Activated T-cell treated with anti-CD3 and anti-CD28 coated beads, Interleukin-2, amount 50 U/mL, for 72 hours (primary cell): ENCODE measurements at regions not wholly inside any gene's neighbourhood (a gene's known extent, or its start where the extent isn't known, plus 50 kb on each side); places are given as distances from the start of the nearest gene placed in this dataset.

Experiments used
- ATAC-seq, 2 donors: fragments of 150-1000 bp; cut with Tn5 transposase; replicated peaks in 1 of 2; 2 replicates each; pipeline ENCODE4 v1.10.0; 2021; ENCODE audit warnings: moderate library complexity in 2 of 2, mild to moderate bottlenecking in 1 of 2
- DNase-seq, 2 donors: peaks; one replicate each; pipeline ENCODE4 v3.0.0; 2021 to 2022; ENCODE audit warnings: mixed read lengths in 1 of 2
- H3K27ac Mint-ChIP-seq: one replicate; pipeline ENCODE4 v1.8.0; 2022; ENCODE audit warnings: mild to moderate bottlenecking, moderate library complexity, mixed read lengths
- H3K27me3 Mint-ChIP-seq: one replicate; pipeline ENCODE4 v1.8.0; 2022; ENCODE audit warnings: low read depth, mixed read lengths
- H3K36me3 Mint-ChIP-seq, 2 donors: one replicate each; pipeline ENCODE4 v1.8.0; 2022; ENCODE audit warnings: mixed read lengths in 2 of 2, mild to moderate bottlenecking in 1 of 2; ENCODE audit not compliant: insufficient read depth in 2 of 2
- H3K4me1 Mint-ChIP-seq: one replicate; pipeline ENCODE4 v1.8.0; 2022; ENCODE audit warnings: low read depth, mixed read lengths
- H3K4me3 Mint-ChIP-seq, 2 donors: one replicate each; pipeline ENCODE4 v1.8.0; 2022; ENCODE audit warnings: mild to moderate bottlenecking in 2 of 2, mixed read lengths in 2 of 2, moderate library complexity in 2 of 2
- H3K9me3 Mint-ChIP-seq, 2 donors: one replicate each; pipeline ENCODE4 v1.8.0; 2022; ENCODE audit warnings: mixed read lengths in 2 of 2

DNA sequence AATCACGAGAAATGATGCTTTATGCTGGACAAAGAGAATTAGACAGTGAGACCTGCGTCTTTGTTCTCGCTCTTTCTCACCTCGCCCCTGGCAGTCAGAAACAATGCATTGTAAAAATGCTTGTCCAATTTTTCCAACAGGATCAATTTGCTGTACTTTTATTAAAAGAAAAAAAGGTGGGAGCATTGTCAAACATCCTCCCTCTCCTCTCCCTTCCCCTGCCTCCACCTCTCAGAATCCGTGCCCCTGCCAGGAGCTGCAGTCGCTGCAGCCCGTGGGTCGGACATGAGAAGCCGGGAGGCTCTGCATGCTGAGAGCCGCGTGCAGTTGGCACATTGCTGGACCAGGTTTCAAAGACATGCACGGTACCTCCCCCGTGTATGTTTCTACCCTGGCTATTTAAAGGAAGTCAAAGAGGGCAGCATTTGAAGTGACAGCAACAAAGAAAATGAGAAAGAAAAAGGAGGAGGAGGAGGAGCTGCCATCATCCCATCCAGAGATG, 161.0 kb upstream of the KAZN start:
- DNase-seq = no peak
- no peak overlapping the region for H3K4me3 Mint-ChIP-seq
- H3K4me1 Mint-ChIP-seq = no peaks in the 10 kb centered on the region
- no peak for ATAC-seq
- H3K27ac Mint-ChIP-seq = no peak overlapping the region
- no peaks in the 10 kb centered on the region for H3K36me3 Mint-ChIP-seq
- H3K9me3 Mint-ChIP-seq = peaks cover 1 to 2% of the 10 kb centered on the region in 2 donors
- H3K27me3 Mint-ChIP-seq = peaks cover 9% of the 10 kb centered on the region

DNA sequence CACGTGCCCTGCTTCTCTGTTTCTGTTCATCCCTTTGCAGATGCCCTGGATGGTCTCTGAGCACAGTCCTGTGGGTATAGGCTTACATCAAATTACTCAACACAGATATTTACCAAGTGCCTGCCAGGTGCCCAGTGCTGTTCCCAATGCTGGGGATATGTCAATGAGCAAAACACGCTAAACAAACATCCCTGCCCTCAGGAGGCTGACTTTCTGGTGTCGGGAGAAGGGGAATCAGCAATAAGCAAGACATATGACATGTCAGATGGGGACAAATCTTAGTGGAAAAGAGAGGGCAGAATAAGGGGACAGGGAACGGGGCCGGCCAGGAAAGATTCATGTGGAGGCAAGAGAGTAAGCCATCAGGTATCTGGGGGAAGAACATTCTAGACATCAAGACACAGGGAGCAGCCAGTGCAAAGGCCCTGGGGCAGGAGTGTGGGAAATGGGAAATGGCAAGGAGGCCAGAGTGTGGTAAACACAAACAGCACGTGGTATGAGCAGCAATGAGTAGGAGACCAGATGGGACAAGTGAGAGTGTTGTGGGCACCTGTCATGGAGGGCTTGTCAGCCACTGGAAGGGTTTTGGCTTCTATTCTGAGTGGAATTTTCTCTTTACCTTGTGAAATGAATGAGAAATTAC, 160.2 kb upstream of the KAZN start:
- Mint-ChIP-seq H3K4me1 (no peaks in the 10 kb centered on the region), H3K27me3 (peaks cover 2% of the 10 kb centered on the region), H3K27ac (no peak overlapping the region), H3K4me3 (no peak overlapping the region), H3K36me3 (no peaks in the 10 kb centered on the region), H3K9me3 (peaks cover 0 to under 1% of the 10 kb centered on the region in 2 donors)
- ATAC-seq = no peak
- DNase-seq = no peak

DNA sequence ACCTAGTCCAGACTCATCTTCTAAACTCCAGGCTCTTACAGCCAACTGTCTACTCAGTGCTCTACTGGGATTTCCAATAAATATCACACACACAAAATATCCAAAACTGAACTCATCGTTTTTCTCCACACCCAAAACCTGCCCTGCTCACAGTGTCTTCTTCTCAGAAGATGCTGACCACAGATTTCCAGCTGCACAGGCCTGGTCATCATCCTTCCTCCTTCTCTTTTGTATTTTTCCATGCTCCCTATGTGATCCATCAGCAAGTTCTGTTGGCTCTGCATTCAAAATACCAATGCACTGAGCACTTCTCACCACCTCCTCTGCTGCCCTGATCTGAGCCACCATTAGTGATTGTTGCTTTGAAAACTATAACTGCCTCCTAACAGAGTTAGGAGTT, 159.5 kb upstream of the KAZN start:
- no peak for ATAC-seq

DNA sequence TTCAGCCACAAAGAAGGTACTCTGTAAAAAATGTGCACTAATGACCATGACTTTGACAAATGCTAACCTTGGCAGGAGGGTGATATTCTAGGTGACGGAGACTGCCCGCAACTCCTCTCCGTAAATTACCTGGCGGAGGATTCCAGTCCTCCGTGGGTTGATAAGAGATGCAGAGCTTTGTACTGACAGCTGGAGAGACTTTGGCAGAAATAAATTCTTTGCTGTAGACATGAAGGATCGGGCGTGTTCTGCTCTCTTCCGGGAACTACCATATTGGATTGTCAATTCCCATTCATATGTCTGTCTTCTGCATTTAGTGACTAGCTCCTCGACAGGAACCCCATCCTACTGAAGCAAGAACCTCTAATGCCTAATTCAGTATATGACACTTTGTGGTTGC, 158.3 kb upstream of the KAZN start:
- Mint-ChIP-seq H3K9me3 (no peaks in the 10 kb centered on the region), H3K4me1 (no peaks in the 10 kb centered on the region), H3K27ac (no peak overlapping the region), H3K27me3 (no peaks in the 10 kb centered on the region), H3K4me3 (no peak overlapping the region), H3K36me3 (no peaks in the 10 kb centered on the region)
- ATAC-seq (no peak), DNase-seq (no peak)

More for the DNA sequence above, 159.5 kb upstream of the KAZN start:
- DNase-seq = no peak
- Mint-ChIP-seq H3K36me3 (no peaks in the 10 kb centered on the region), H3K27me3 (no peaks in the 10 kb centered on the region), H3K4me1 (no peaks in the 10 kb centered on the region), H3K27ac (no peak overlapping the region), H3K4me3 (no peak overlapping the region), H3K9me3 (no peaks in the 10 kb centered on the region)

DNA sequence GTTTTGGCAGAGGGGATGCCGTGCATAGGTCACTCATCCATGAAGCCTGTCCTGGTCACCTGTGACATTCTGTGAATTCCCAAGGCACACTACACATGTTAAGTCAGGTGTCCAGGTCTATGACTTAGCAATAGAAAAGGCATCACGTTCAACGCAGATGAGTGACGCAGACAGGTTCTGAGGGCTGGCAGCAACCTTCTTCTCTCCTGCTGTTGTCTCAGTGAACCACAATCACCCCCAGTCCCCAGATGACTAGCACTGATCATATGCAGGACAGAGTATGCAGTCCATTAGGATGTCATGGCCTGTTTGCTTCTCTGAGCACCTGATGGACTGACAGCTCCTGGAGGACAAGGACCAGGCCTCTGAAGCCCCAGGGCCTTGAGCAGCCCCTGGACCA, 157.8 kb upstream of the KAZN start:
- H3K9me3 Mint-ChIP-seq = no peaks in the 10 kb centered on the region
- H3K27ac Mint-ChIP-seq = no peak overlapping the region
- H3K36me3 Mint-ChIP-seq = no peaks in the 10 kb centered on the region
- no peaks in the 10 kb centered on the region for H3K27me3 Mint-ChIP-seq
- no peaks in the 10 kb centered on the region for H3K4me1 Mint-ChIP-seq
- no peak for DNase-seq
- ATAC-seq = no peak
- H3K4me3 Mint-ChIP-seq = no peak overlapping the region

DNA sequence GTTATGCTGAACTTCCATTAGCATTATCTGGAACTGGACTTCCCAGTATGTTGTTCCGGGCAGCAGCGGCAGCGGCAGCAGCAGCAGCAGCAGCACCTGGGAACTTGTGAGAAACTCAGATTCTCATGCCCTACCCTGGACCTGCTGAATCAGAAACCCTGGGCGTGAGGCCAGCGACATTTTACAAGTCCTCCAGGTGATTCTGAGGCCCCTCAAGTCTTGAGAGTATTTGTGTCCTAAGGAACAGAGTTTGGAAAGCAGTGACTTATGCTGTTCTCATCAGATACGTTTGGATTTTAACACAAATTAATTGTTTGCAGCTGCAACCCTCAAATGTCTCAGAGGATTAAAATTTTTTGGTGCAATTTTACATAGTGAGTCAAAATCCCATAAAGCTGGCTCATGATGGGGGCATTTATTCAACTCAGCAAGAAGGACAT, 157.2 kb upstream of the KAZN start:
- H3K9me3 Mint-ChIP-seq = no peaks in the 10 kb centered on the region
- no peaks in the 10 kb centered on the region for H3K27me3 Mint-ChIP-seq
- H3K4me3 Mint-ChIP-seq = no peak overlapping the region
- H3K4me1 Mint-ChIP-seq = no peaks in the 10 kb centered on the region
- DNase-seq = no peak
- no peak for ATAC-seq
- H3K36me3 Mint-ChIP-seq = no peaks in the 10 kb centered on the region
- no peak overlapping the region for H3K27ac Mint-ChIP-seq

DNA sequence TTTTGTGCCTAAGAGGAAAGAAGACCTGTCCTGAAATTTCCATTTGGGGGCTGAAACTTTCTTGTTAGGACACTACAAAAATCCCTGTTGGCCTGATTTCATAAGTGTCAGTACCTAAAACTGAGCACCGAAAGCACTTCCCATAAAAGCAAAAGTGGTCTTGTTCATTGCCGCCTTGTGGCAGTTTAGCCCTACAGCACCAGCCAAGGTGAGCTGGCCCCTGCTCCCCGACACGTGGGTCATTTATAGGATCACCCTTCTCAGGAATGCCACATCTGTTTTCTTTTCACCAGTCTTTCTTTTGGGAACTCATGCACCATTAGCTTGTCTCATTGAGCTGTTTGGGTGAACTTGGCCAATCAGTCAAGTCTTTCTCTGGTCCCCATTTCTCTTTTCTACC, 155.8 kb upstream of the KAZN start:
- no peak for ATAC-seq
- Mint-ChIP-seq H3K27me3 (no peaks in the 10 kb centered on the region), H3K9me3 (no peaks in the 10 kb centered on the region), H3K4me1 (no peaks in the 10 kb centered on the region), H3K4me3 (no peak overlapping the region), H3K36me3 (no peaks in the 10 kb centered on the region), H3K27ac (no peak overlapping the region)
- no peak for DNase-seq

DNA sequence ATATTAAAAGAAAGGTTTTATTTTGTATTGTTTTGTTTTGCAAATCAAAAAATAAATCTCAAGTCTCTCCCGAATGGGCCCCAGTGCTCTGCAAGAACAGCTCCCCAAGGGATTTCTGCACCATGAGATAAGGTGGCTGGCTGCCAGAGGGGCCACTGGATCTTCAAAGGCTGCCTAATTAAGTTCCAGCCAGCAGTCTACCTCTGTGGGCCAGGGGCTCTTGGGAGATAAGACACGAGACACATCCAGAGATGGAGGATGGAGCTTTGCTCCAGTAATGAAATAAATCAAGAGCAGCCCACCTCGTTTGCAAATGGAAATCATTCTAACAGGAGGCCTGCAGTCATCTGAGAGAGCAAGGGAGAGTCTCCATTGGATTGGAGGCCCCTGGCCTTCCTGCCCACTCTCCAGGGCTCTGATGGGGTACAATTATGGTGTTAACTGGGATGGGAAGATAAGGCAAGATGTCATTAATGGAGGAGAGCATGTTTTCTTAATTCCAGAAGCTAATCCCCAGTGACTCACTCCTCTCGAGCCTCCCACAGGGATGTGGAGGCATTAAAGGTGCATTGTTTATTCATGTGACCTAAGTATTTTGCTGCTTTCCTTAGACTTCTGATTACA, 155.2 kb upstream of the KAZN start:
- H3K36me3 Mint-ChIP-seq = no peaks in the 10 kb centered on the region
- ATAC-seq = no peak
- no peak for DNase-seq
- no peak overlapping the region for H3K27ac Mint-ChIP-seq
- no peaks in the 10 kb centered on the region for H3K4me1 Mint-ChIP-seq
- no peaks in the 10 kb centered on the region for H3K9me3 Mint-ChIP-seq
- no peaks in the 10 kb centered on the region for H3K27me3 Mint-ChIP-seq
- no peak overlapping the region for H3K4me3 Mint-ChIP-seq

DNA sequence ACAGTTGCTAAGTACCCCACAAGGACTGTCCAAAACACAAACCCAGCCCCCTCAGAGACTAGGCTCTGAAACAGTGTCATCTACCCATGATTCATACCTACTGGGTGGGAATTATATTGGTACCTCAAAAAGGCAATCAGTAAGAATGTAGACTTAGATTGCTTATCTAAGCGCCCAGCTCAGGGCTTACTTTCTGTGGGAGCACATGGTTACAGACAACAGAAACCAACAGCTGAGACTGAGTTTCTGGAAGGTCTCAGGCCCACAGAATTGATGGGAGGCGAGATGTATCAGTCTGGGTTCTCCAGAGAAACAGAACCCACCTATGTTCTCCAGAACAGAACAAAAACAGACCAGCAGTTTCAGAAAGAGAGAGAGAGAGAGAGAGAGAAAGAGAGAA, 147.3 kb upstream of the KAZN start:
- Mint-ChIP-seq H3K4me3 (no peak overlapping the region), H3K36me3 (no peaks in the 10 kb centered on the region)

DNA sequence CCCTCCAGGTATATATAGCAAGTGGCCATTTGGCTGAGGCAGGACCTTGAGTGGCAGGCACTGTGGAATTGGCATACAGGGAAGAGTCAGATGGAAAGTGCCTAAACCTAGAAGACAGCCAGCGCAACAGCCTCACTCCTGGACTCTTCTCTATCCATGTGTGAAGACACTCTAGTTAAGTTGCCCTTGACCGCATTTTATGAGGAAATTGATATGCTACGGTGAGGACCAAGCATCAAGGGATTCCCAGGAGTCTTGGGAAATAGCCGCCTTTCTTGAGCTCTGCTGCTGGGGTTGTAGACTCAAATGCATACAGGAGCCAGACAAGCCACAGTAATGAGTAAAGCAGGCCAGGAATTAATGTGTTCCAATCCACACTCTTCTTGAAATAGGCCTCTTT, 145.9 kb upstream of the KAZN start:
- Mint-ChIP-seq H3K36me3 (no peaks in the 10 kb centered on the region), H3K9me3 (peaks cover 0 to 2% of the 10 kb centered on the region in 2 donors), H3K27me3 (no peaks in the 10 kb centered on the region), H3K27ac (no peak overlapping the region), H3K4me1 (no peaks in the 10 kb centered on the region), H3K4me3 (no peak overlapping the region)
- DNase-seq (no peak), ATAC-seq (no peak)

More for the DNA sequence above, 147.3 kb upstream of the KAZN start:
- H3K27ac Mint-ChIP-seq = no peak overlapping the region
- no peaks in the 10 kb centered on the region for H3K4me1 Mint-ChIP-seq
- H3K27me3 Mint-ChIP-seq = no peaks in the 10 kb centered on the region
- ATAC-seq = no peak
- DNase-seq = no peak
- peaks cover 0 to 2% of the 10 kb centered on the region in 2 donors for H3K9me3 Mint-ChIP-seq

DNA sequence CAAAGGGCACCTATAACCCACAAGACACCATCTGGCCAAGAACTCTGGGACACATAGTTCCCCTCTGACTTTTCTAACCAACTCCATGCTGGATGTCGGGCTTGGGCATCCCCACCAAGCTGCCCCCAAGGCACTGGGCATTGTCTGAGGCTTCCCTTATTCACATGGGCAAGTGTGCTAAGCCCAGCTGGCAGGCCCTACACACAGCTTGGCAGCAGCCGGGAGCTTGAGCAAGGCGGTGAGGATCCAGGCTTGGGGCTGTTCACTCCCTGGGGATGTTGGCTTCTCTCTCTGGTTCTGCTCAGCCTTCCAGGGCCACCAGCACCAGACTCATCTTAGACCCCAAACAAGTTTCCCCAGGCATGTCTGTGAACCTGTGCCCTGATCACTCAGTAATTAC, 138.3 kb upstream of the KAZN start:
- Mint-ChIP-seq H3K9me3 (peaks cover 1% of the 10 kb centered on the region in 2 donors), H3K4me1 (no peaks in the 10 kb centered on the region), H3K27me3 (no peaks in the 10 kb centered on the region), H3K36me3 (no peaks in the 10 kb centered on the region), H3K27ac (no peak overlapping the region), H3K4me3 (no peak overlapping the region)
- DNase-seq (no peak), ATAC-seq (no peak)

DNA sequence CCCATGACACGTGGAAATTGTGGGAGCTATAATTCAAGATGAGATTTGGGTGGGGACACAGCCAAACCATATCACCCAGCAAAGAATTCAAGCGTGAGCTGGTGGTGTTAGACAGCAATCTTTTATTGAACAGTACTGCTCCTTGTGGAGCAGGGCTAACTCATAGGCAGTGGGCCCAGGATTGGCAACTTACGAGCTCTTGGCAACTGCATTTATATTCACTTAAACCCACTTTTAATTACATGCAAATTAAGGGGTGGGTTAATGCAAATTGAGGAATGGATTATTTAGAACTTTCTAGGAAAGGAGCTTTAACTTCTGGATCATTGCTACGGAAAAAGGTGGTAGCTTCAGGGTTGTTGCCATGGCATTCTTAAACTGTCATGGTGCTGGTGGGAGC, 135.6 kb upstream of the KAZN start:
- Mint-ChIP-seq H3K4me3 (no peak overlapping the region), H3K4me1 (no peaks in the 10 kb centered on the region), H3K27me3 (no peaks in the 10 kb centered on the region), H3K27ac (no peak overlapping the region), H3K9me3 (peaks cover 1% of the 10 kb centered on the region in 2 donors), H3K36me3 (no peaks in the 10 kb centered on the region)
- DNase-seq (no peak), ATAC-seq (no peak)

DNA sequence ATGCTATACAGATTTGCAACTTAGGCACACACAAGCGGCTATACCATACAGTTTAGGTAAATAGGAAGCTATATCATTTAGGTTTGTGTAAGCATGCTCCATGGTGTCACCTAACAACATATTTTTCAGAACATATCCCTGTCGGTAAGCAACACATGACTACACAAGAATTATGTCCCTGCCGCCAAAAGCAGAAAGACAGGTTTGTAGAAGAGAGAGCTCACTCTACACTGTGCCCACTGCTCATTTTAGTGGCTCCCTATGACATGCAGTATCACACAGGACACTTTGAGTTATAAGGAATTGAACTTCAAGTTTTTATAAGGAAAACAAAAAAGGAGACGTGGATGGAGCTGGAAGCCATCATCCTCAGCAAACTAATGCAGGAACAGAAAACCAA, 132.5 kb upstream of the KAZN start:
- H3K9me3 Mint-ChIP-seq = peaks cover 1% of the 10 kb centered on the region in 2 donors
- no peaks in the 10 kb centered on the region for H3K27me3 Mint-ChIP-seq
- H3K36me3 Mint-ChIP-seq = no peaks in the 10 kb centered on the region
- H3K4me1 Mint-ChIP-seq = no peaks in the 10 kb centered on the region
- DNase-seq (no peak), ATAC-seq (no peak)
- no peak overlapping the region for H3K27ac Mint-ChIP-seq
- H3K4me3 Mint-ChIP-seq = no peak overlapping the region

DNA sequence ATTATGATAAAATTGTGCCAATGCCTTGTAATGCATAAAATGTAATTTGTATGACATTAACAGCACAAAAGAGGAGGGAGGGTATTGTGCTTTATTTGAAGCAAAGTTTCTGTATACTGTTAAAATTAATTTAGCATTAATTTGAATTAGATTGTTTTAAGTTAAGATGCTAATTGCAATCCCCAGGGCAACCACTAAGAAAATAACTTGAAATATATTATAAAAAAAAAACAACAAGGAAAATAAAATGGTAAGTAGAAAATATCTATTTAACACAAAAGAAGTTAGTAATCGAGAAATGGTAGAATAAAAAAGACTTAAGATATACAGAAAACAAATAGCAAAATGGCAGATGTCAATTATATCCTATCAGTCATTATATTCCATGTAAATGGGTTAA, 131.4 kb upstream of the KAZN start:
- Mint-ChIP-seq H3K9me3 (peaks cover 0 to 1% of the 10 kb centered on the region in 2 donors), H3K4me1 (no peaks in the 10 kb centered on the region), H3K27me3 (no peaks in the 10 kb centered on the region), H3K27ac (no peak overlapping the region), H3K4me3 (no peak overlapping the region), H3K36me3 (no peaks in the 10 kb centered on the region)
- no peak for ATAC-seq
- DNase-seq = no peak
